NCI-H1092 treated with DMSO at 0.1 percent for 48 hours (cell line): ENCODE measurements at regions not wholly inside any gene's neighbourhood (a gene's known extent, or its start where the extent isn't known, plus 50 kb on each side); places are given as distances from the start of the nearest gene placed in this dataset.
"Not testable (repeated sequence)": the region's sequence is repeated elsewhere in the genome, so short reads cannot be mapped to it uniquely, and the experiment has no call there.

Source experiments
- DNase-seq: peaks from one replicate; lab custom pipeline; 2025; lab: John Stamatoyannopoulos, UW

GRCh38 chr19:30865511-30865910, 483.7 kb downstream of the TSHZ3 start:
- no peak for DNase-seq

DNA sequence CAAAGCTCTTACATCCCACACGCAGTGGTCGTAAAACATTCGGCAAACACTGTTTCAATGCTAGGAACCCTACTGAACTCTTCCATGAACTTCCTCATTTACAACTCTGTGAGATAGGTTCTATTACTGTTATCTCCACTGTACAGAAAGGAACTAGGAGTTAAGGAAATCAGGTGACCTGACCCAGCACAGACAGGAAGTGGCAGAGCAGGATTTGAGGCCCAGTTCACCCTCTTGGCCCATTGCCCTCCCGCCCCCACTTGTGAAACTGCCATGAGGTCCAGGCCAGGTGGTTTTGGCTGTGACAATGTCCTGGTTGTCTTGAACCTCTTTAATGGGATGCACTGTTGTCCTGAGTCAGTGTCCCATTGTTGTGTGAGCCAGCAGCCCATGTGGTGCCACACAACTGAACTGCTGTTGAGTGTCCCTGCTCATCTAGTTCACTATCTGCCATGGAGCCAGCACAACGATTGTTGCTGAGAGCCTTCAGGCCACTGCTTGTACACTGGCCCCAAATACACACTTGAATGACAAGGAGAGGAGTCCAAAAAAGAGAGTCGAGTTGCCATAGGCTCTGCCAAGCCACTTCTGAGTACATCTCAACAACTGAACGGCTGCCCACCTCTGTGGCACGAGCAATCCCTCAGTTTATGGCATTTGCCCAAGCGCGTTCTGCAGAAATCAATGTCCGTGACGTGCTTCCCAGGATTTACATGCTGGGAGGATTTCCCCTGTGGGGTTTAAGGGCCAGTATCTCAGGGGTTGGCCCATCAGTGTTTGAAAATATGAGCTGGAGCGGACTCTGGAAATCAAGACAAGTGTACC, 484.6 kb downstream of the TSHZ3 start:
- no peak for DNase-seq

- no peak for DNase-seq
Observed at GRCh38 chr19:30862876-30863275, 486.4 kb downstream of the TSHZ3 start.

DNA sequence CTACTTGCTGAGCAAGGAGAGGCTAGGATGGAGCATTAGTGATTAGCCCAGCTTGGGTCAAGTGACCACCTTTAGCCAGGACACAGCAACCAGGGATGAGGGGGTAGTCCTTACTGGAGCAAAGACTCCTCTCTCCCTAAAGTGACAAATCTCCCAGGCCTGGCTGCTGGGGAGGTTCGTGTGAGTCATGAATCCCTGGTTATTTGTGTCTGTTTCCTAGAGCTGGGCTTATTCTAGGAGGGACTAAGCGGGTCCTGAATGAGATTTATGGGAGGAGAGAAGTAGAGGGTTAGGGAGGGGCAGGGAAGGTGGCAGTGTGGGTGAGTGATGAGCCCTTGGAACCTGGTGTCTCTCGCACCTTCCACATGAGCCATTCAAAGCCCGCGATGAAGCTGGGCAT, 487.3 kb downstream of the TSHZ3 start:
- DNase-seq = no peak

GRCh38 chr19:30857966-30858490, 485.8 kb downstream of the ZNF536 start:
- DNase-seq = no peak

DNA sequence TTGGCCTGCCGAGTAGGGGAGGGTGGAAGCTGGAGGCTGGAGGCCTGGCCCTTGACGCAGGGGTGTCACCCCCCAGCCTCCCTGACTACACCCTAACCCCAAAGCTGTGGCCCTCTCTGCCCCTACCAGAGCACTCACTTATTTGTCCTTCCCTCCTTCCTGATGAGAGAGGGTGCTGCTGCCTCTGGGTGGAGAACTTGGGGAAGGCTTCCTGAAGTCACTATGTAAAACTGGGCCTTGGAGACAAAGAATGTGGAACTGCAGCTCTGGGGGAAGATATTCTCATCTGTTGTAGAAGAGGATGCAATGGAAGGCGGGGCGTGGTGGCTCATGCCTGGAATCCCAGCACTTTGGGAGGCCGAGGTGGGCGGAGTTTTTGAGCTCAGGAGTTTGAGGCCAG, 485.2 kb downstream of the ZNF536 start:
- DNase-seq = no peak

DNA sequence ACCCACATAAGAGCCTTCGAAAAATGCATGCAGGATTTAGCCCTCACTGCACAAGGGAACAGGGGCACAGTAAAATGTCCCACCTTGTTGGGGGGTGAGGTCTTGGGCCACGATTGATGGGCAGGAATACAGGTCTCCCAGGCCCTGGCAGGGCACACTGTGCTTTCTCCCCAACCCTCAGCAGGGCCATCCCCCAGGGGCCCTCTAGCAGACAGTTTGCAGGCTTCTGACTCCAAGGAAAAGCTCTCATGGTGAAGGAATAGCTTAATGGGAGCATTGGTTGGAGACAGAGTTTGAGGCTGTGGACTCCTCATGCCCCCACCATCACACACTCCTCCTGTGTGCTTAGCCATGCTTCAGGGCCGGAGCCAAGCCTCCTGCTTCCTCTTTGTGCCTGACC, 484.6 kb downstream of the ZNF536 start:
- no peak for DNase-seq

DNA sequence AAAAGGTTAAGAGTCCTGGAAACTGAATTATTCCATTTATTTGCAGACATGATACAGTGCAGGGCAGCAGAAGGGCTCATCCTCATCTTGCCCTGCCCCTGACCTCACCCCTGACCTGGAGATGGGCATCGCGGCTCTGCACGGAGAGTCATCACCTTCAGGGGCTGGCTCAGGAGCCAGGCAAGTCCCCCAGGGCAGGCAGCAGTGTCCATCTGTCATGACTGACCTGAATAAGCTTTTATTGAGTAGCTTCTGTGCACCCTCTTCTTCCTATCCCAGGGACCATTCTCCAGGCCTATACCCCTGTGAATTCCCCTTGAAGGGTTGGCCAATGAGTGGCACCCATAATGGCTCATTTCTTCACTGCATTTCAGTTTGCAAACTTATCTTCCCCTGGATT, 484.2 kb downstream of the ZNF536 start:
- no peak for DNase-seq

DNA sequence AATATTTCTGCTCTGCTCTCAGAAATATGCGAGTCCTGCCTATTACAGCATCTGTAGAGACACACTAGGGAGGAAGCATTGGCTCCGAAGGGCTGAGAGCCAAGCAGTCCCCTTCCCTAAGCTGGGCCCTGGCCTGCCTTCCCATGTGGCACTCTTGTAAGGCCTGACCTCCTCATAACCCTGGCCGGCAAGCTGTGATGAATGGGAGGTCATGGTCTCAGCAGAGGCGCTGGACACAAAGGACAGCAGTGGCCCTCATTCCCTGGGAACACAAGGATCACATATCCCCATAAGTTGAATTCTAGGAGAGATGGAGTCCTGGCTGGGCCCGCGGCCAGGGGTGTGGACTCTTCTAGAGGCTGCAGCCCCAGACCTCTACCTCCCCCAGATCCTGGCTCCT, 483.3 kb downstream of the ZNF536 start:
- no peak for DNase-seq

DNA sequence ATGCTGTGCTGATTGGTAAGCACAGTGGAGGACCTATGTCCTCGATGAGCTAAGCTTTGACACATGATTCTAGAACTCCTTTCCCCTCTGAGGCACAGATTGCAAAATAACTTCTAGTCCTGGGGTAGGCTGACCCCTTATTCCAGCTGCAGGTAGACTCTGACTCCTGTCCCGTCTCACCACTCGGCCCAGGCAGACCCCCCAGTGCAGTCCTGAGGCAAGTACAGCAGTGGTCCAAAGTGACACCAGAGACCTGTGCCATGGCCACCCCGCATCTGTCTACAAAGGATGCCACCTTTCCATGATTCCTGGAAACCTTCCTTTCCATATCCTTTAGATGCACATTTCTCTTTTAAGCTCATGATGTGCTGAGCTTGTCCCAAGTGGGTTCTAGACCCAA, 482.5 kb downstream of the ZNF536 start:
- DNase-seq = no peak

DNA sequence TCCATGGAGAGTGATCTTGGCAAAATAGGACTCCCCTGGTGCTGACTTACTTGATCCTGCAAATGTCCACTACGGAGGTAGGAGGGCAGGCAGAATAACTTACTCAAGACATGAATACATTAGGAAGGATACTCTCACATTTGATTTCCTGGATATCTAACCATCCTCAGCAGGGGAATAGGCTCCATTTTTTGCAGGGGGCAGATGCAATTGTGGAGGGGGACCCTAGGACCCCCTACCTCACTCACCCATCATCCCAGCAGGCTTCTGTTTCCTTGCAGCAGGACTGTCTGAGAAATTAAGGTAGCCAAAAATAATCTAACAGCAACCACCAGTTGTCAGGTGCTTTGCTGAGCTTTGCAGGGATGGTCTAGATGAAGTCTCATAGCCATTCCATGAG, 482.0 kb downstream of the ZNF536 start:
- DNase-seq = no peak

DNA sequence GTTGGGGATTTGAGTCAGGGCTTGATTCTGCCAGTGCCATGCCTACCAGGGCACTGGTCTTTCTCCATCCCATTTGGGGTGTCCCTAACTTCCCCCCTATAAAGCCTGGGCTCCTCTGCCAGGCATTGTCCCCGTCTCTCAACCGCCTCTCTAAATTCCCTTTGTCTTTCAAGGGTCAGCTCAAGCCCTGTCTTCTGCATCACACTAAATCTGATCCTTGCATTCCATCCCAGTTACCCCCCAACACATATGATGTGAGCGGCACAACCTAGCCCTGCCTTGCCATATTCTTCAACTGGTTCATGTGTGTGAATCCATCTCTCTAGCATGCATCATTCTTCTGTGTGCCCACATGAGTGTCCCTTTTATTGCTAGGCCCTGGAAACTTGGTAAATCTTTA, 480.9 kb downstream of the ZNF536 start:
- DNase-seq = no peak

- DNase-seq = no peak
Observed at GRCh38 chr19:30852168-30852567, 480.0 kb downstream of the ZNF536 start.

DNA sequence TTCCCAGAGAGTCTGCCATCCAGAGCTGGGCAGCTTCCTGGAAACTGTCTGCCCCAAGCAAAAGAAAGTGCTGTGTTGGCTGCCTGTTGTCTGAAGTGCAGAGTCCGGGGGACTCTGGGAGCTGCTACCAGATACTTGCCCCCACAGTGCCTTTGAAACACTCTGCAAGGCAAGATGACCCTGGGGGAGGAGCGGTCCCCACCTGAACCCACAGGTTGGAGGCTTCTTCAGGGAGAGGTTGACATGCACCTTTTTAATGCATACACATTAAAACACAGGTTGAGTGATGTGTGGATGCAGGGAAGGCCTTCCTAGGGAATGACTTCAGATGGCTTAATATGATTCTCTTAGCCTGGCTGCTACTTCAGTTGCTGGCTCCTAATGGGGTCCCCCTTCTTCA, 479.5 kb downstream of the ZNF536 start:
- no peak for DNase-seq

GRCh38 chr19:30848636-30849425, 476.6 kb downstream of the ZNF536 start:
- no peak for DNase-seq

GRCh38 chr19:30846102-30846501, 473.9 kb downstream of the ZNF536 start:
- DNase-seq = no peak

DNA sequence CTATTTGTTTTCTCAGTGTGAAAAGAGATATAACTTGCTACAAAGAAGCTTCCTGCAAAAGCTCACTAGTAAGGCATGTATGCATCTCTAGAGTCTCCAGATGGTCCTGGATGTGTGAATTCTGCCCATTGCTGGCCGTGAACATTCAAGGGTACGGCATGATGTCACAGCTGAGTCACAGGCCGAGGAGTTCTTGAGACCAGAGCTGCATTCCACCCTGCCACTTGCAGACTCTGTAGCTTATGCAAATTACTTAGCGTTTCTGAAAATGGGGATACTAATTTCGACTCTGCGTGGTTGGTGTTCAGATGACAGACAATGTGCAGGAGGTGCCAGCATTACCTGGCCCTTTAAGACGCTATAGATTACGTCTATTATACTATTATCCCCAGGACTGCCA, 470.7 kb downstream of the ZNF536 start:
- no peak for DNase-seq

DNA sequence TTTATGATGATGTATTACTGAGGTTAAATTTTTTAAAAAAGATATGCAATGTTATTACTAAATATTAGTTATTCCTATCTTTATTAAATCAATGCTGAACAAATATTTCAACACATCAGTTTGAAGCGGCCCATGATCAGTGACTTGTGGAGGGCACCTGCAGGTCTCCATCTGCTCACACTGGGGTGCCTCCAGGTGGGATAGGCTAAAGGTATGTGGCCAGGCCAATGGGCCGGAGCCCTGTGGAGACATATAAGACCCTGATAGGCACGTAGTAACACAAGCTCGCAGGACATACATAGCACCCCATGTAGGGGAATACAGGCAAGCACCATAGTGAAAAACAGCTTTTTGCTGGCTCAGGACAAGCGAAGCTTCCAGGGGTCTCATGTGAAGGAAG, 469.8 kb downstream of the ZNF536 start:
- no peak for DNase-seq

DNA sequence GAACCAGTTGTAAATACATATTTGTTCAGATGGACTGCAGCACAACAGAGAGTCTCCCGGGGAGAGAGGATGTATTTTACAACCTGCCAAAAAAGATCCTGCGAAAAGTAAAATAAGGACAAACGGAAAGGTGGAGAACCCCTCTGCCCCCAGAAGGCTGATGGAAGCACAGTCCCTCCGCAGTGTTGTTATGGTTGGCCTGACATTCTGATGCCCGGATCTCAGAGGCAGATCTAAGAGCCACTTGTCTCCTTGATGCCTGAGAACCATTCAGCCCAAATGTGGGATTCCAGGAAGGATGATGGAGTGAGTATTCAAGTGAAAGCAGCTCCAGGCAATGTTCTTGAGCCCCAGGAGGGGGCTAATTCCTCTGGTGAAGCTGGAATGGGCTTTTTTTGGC, 458.7 kb downstream of the ZNF536 start:
- DNase-seq = no peak

GRCh38 chr19:30825505-30825904, 453.3 kb downstream of the ZNF536 start:
- DNase-seq = not testable (repeated sequence)

DNA sequence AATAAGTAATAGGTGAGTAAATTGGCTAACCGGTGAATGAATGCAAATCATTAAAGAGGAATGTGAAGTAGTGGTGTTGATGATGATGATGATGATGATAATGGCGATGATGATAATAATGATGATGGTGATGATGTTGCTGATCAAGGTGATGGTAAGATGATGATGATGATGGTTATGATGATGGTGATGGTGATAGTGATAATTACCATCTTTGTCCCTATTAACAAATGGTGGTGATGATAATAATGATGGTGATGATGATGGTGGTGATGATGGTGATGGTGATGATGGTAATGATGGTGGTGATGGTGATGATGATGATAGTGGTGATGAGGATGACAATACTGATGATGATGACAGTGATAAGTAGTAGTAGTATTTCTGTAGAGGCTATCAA, 452.6 kb downstream of the ZNF536 start:
- no peak for DNase-seq

- DNase-seq = no peak
Observed at GRCh38 chr19:30817965-30818567, 445.9 kb downstream of the ZNF536 start.

GRCh38 chr19:30817197-30817596, 445.0 kb downstream of the ZNF536 start:
- no peak for DNase-seq
